Left cardiac atrium (tissue), 4 donors: ENCODE measurements at regions not wholly inside any gene's neighbourhood (a gene's known extent, or its start where the extent isn't known, plus 50 kb on each side); places are given as distances from the start of the nearest gene placed in this dataset.
"Not testable (repeated sequence)": the region's sequence is repeated elsewhere in the genome, so short reads cannot be mapped to it uniquely, and the experiment has no call there.

Experiments
- ATAC-seq, 2 donors: fragments of 200-7000 bp; cut with Tn5 transposase; one replicate each; pipeline ENCODE4 v1.9.1; 2020; ENCODE audit warnings: mild to moderate bottlenecking in 2 of 2, moderate library complexity in 2 of 2
- DNase-seq: peaks from one replicate; pipeline ENCODE4 v3.0.0-alpha.2; 2020
- intact Hi-C, 2 donors: fragments of 100-400 bp; cut with DNase I; formaldehyde crosslinking; loops; one replicate each; pipeline versions ENCODE4 v1.14.1 to v1.15.1; 2022 to 2023
- donor health status: DM: no; HTN: yes; CAD: no.
- donor health status: DM: no; HTN: yes; CAD: no; lungs with severe emphysema.
- donor health status: DM: yes; HTN: yes; CAD: no.
- donor health status: Dilated cardiomyopathy.

DNA sequence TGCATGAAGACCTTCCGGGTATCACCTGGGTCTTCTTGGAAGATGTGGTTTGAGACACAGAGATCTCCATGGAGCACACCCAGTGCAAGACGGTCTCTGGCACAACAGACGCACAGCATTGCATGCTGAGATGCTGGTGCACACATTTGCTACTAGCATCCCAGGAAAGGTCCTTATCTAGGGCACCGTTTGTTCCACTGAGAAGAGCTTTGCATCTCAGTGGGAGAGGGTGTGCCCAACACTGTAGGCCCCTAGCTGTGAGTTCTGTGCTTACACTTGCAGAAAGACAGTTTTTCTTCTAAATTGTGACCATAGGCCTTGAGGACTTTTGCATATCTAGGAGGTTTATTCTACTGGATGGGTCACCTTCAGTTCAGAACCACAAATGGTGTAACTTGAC lies 554.1 kb downstream of the MATN1 start:
- intact Hi-C loops, result no loop called here
- no peak for DNase-seq
- ATAC-seq, result no peak

DNA sequence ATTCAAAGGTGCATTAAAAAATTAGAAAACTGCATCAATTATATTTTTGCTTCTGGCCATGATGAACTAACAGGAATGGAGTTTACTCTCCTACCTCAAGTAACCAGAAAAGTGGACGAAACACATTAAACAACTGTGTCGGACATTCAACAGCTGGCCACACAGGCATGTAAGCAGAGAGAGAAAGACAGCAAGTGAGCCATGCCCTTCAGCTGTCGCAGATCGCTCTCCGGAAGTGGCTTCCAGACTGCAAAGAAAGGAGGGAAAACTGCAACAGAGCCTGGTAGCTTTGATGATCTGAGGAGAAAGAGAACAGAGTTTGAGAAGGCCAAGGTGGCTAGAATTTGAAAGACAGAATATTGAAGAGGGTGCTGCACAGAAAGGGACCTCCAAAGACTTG lies 557.2 kb downstream of the MATN1 start:
- DNase-seq (no peak), ATAC-seq (no peak)
- intact Hi-C loops, result no loop called here

DNA sequence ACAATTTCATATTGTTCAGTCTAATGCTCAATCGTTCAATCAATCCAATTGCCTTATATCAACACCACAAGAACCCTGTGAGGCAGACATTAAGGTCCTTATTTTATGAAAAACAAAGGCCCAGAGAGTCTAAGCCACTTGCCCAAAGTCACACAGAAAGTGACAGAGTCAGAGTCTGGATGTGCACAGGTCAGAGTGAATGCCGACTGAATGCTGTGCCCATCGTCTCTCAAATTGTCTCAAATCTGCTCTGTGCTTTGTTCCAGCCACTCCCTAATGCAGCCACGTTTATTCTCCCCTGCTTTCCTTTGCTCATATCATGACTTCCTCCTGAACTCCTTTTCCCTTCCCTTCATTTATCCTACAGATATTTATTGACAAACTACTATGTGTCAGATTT lies 558.3 kb downstream of the MATN1 start:
- no peak for DNase-seq
- intact Hi-C loops, result no loop called here
- ATAC-seq, result no peak

DNA sequence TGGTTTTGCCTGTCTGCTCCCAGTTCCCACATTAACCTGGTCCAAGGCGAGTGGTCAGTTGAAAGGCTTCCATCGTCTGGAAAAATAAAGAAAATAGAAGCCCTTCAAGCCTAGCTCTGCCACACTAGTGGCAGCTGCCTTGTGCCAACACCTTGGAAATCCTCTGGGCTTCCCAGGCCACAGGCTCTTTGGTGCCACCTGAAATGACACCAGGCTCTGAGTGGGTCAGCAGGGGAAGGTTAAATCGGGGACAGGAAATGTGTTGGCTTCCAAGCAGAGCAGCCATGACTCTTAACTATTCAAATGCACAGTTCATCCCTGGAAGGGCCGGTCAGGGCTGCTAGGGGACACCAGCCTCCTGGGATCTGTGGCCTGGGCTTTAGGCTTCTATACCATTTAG lies 558.7 kb downstream of the MATN1 start:
- ATAC-seq, result no peak
- no peak for DNase-seq
- intact Hi-C loops, result no loop called here

DNA sequence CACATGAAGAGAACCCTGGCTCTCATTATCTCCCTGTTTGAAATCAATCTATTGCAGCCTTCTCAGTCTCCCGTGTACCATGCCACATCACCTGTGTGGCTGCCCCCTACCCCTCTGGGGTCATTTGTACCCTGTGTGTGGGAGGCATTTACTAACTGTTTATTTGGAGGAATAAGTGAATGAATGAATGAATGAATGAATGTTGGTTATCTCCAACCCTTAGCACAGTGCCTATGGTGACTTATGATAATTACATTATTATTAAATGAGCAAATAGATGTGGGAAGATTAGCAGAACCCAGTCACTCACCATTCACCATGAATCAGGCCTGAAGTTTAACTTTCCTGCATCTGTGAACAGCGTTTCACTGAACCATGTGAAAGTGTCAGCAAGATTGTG lies 560.8 kb downstream of the MATN1 start:
- ATAC-seq, result no peak
- intact Hi-C loops, result no loop called here
- no peak for DNase-seq

DNA sequence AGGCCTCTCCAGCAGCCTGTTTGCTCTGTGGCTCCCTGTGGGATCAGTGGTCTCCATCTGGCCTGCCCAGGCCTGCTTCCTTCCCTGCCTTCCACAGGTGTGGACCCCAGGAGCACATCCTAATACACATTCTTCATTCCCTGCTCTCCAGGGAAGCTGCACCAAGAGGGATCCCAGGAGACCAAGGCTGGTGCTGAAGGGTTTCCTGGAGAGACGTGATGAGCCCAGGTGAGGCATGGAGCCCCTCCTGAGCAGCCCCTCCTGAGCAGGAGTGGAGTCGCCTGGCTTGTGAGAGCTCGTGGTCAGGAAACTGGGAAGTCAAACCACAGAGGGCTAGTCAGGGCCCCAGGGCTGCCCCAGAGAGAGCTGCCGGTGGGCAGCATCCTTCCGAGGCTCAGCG lies 561.4 kb downstream of the MATN1 start:
- intact Hi-C loops, result no loop called here
- ATAC-seq, result no peak
- no peak for DNase-seq

DNA sequence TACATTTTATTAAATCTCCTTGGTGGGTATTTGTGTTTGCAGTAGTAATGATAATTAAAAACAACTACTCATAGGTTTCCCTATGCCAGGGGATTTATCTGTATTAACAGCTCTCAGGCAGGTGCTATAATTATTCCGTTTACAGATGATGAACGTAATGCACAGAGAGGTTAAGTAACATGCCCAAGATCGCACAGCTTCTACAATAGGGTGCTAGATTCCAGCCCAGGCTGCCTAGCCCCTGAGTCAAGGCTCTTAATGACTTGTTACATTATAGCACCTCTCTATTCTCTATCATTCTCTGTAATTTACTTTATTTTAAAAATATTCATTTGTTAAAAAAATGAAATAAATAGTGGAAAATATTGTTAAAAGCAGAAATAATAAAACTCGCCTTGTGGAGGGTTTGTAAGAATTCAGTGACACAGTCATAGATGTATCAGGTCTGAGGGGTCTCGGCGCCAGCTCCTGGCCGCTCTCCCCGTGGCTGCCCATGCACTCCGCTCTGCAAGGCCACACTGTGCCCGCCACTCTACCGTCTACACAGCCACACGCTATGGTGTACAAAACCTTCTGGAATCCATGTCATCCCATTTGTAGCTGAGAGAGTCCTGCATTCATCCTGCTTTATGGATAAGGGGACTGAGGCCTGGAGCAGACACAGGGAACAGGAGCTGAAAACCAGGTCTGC lies 562.2 kb downstream of the MATN1 start:
- DNase-seq (no peak), ATAC-seq (no peak)
- intact Hi-C loops, result no loop called here

DNA sequence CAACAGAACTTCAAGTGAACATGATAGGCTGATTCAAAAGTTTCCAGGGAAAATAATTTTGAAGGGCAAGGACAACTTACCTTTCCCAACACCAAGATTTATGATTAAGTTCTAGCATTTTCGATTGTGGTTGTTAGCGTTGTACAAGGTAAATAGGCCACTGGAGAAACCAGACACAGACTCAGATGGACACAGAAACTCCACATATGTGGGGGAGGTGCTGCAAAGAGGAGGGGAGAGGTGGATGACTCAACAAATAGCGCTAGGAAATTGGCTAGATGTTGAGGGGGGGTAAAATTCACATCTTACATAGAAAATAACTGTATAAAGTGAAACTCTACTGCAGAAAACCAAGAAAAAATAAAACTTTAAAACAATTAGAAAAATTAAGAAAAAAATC lies 564.4 kb downstream of the MATN1 start:
- intact Hi-C loops, result no loop called here
- DNase-seq, result no peak
- ATAC-seq, result no peak

DNA sequence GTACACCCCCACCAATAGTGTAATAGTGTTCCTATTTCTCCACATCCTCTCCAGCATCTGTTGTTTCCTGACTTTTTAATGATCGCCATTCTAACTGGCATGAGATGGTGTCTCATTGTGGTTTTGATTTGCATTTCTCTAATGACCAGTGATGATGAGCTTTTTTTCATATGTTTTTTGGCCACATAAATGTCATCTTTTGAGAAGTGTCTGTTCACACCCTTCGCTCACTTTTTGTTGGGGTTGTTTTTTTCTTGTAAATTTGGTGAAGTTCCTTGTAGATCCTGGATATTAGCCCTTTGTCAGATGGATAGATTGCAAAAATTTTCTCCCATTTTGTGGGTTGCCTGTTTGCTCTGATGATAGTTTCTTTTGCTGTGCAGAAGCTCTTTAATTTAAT lies 567.7 kb downstream of the MATN1 start:
- ATAC-seq, DNase-seq, intact Hi-C loops: not testable (repeated sequence)

DNA sequence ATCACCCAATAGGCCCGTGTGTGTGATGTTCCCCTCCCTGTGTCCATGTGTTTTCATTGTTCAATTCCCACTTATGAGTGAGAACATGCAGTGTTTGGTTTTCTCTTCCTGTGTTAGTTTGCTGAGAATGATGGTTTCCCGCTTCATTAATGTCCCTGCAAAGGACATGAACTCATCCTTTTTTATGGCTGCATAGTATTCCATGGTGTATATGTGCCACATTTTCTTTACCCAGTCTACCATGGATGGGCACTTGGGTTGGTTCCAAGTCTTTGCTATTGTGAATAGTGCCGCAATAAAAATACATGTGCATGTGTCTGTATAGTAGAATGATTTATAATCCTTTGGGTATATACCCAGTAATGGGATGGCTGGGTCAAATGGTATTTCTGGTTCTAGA lies 568.1 kb downstream of the MATN1 start:
- DNase-seq, intact Hi-C loops, ATAC-seq: not testable (repeated sequence)

DNA sequence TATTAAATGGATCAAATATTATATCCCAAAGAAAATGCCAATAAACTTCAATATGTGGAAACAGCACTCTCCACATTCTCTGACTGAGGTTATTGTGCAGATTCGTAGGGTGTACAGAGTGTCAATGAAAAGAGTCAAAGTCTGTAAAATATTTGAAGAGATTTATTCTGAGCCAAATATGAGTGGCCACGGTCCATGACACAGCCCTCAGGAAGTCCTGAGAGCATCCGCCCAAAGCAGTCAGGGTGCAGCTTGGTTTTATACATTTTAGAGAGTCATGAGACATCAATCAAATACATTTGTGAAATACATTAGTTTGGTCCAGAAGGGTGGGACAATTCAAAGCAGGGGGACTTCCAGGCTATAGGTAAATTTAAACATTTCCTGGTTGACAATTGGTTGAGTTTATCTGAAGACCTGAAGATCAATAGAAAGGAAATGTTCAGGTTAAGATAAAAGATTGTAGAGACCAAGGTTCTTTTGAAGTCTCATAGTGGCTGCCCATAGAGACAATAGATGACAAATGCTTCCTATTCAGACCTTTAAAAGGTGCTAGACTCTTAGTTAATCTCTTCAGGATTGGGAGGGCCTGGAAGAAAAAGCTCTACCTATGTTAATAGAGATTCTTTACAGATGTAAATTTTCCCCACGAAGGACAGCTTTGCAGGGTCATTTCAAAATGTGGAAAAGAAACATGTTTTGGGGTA lies 569.5 kb downstream of the MATN1 start:
- intact Hi-C loops, result no loop called here
- ATAC-seq, result no peak

DNA sequence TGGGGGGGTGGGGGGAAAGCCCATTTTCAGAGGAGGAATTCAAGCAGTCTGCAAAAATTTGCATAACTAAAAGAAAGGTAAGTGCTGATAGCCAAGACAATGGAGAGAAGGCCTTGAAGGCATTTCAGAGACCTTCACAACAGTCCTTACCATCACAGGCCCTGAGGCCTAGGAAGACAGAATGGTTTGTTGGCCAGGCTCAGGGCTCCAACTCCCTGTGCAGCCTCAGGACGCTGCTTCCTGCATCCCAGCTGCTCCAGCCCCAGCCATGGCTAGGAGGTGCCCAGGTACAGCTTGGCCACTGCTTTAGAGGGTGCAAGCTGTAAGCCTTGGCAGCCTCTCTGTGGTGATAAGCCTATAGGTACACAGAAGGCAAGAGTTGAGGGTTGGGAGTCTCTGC lies 571.6 kb downstream of the MATN1 start:
- intact Hi-C loops, result no loop called here
- no peak for ATAC-seq
- no peak for DNase-seq

More for the DNA sequence above, 569.5 kb downstream of the MATN1 start:
- no peak for DNase-seq

DNA sequence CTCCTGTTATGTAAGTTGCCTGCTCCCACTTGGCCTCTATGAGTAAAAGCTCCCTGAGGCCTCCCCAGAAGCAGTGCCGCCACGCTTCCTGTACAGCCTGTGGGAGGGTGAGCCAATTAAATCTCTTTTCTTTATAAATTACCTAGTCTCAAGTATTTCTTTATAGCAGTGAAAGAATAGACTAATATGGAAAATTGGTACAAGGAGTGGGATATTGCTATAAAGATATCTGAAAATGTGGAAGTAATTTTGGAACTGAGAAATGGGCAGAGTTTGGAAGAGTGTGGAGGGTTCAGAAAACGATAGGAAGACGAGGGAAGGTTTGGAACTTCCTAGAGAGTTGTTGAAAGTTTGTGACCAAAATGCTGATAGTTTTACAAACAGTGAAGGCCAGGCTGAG lies 572.3 kb downstream of the MATN1 start:
- ATAC-seq (no peak), DNase-seq (no peak)
- intact Hi-C loops, result no loop called here

DNA sequence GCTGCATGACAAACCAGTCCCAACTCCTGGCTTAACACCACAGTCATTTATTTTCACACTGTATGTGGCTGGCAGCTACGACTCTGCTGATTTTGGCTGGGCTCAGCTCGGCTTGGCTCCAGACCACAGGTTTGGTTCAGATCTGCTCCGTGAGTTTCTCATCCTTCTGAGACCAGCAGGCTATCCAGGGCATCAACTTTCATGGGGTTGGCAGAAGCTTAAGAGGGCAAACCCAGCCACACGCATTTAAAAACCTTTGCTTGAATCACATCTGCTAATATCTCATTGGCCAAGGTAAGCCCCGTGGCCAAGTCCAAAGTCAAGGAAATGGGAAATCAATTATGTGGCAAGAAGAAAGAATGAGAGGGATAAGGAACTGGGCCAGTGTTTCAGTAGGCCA lies 574.2 kb downstream of the MATN1 start:
- no peak for DNase-seq
- intact Hi-C loops, result no loop called here
- ATAC-seq, result no peak

DNA sequence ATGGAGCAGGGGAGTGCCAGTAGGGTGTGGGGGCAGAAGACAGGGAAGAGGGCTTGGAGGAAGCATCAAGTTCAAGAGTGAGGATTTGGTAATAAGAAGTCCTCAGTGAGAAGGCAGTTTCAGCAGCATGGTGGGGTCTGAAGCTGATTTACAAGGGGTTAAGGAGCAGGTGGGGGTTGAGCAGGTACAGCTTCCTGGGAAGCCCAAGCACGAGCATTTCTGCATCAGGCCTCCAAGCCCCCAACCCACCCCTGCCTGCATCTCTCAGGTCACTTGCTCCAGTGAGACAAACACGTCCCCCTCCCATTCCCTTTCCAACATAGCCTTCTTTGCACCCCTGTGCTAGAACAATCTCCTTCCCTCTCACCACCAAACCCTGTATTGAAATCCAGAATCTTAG lies 574.7 kb downstream of the MATN1 start:
- intact Hi-C loops, result no loop called here
- ATAC-seq (no peak), DNase-seq (no peak)

DNA sequence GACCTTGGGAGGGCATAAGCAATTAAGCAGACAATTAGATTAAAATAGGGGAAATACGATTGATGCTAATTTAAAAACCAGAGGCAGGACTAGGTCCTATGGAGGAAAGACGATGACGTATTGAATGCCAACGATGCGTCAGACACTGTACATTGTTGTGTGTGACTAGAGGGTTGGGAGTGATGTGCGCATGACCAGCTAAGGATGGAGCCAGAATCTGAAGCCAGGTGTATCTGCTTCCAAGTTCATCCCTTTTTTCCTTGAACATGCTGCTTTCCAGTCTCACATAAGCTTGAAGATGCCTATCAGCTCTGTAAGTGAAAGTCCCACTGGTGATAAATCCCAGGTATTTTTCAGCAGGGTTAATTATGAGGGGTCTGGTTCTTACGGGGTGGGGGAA lies 576.2 kb downstream of the MATN1 start:
- intact Hi-C loops, result no loop called here
- DNase-seq (no peak), ATAC-seq (no peak)

DNA sequence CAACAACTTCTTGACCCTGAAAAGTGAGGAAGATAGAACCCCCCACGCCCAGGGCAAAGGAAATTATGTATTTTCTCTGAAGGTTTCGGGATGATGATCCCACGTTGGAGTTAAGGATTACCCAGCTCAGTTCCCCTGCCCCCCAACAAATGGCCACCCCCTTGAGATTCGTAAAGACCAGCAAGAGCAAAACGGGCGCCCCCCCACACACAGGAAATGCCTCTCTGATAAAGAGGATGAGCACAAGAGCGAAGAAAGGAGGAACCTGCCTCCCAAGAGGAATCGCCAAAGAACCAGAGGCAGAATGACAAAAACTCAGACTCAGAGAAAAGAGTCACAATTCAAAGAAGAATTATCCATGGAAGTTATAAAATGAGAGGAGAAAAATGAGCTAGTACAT lies 576.9 kb downstream of the MATN1 start:
- intact Hi-C loops, result no loop called here
- DNase-seq, result no peak
- no peak for ATAC-seq

DNA sequence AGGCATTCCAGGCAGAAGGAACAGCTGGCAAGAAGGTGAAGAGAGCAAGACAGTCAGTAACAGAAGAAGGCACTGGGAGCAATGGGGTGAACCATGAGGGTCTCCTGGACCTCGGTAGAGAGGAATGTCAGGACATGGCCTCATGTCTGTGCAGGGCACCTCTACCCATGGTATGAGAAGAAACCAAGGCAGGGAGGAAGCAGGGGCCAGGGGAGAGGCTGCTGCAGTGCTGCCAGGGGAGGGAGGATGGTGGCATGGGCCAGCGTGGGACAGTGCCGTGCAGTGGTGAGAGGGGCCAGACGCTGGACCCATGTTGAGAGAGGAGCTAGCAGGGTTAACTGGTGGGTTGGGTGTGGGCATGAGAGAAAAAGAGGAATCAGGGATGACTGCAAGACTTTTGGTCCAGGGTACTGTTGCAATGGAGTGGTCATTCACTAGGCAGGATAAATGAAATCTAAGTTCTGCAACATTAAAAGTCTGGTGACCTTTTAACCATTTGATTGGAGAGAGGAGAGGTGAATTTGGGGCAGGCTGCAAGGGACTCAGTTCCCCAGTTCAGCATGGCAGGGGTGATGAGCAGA lies 577.6 kb downstream of the MATN1 start:
- intact Hi-C loops, result no loop called here
- ATAC-seq (no peak), DNase-seq (no peak)

DNA sequence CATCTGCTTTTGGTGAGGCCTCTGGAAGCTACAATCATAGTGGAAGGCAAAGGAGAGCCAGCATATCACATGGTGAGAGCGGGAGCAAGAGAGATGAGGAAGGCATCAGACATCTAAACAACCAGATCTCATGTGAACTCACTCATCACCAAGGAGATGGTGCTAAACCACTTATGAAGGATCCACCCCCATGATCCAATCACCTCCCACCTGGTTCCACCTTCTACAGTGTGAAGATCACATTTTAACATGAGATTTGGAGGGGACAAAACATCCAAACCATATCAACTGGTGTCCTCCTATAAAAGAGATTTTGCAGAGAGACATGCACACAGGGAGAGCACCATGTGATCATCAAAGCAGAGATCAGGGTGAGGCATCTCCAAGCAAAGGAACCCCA lies 578.6 kb downstream of the MATN1 start:
- DNase-seq (no peak), ATAC-seq (no peak)
- intact Hi-C loops, result no loop called here

DNA sequence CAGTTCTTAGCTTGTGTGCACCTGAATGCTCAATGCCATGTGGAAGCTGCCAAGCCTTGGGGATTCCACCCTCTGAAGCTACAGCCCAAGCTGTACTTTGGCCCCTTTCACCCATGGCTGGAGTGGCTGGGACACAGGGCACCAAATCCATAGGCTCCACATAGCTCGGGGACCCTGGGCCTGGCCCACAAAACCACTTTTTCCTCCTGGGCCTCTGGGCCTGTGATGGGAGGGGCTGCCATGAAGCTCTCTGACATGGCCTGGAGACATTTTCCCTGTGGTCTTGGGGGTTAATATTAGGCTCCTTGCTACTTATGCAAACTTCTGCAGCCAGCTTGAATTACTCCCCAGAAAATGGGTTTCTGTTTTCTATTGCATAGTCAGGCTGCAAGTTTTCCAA lies 579.9 kb downstream of the MATN1 start:
- DNase-seq (no peak), ATAC-seq (no peak)
- intact Hi-C loops, result no loop called here

DNA sequence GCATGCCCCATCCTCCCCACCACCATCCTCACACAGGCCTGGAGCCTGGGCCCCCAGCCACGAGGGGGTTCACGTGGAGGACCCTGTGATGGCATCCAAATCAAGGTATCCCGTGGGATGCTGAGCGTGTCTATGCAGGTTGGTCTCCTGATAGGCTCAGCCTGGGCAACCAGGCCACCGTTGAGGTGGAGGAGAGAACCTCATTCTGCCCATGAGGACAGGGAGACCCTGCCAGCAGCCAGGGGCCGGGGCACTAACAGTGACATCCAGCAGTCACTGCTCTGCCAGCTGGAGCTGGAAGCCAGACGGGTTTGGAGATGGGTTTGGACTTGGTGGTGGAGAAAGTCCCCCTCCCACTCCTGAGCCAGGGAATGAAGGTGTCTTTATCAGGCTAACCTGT lies 582.8 kb downstream of the MATN1 start:
- DNase-seq (no peak), ATAC-seq (no peak)
- intact Hi-C loops, result no loop called here
